GM21825 (cell line): ENCODE measurements at regions not wholly inside any gene's neighbourhood (a gene's known extent, or its start where the extent isn't known, plus 50 kb on each side); places are given as distances from the start of the nearest gene placed in this dataset.

Source experiments
- ATAC-seq: cut with Tn5 transposase; IDR thresholded peaks from one replicate; pipeline ENCODE4 v1.9.1; 2021; ENCODE audit warnings: mild to moderate bottlenecking, moderate library complexity; ENCODE audit not compliant: unreplicated experiment

- no peak for ATAC-seq
Measured at GRCh38 chr10:131658476-131659110, 242.2 kb upstream of the PPP2R2D start.

- ATAC-seq = no peak
Measured at GRCh38 chr10:131660427-131660826, 240.4 kb upstream of the PPP2R2D start.

GRCh38 chr10:131662851-131663250 lies 238.0 kb upstream of the PPP2R2D start:
- ATAC-seq = no peak

GRCh38 chr10:131663351-131663750 lies 237.5 kb upstream of the PPP2R2D start:
- no peak for ATAC-seq

GRCh38 chr10:131666091-131666490 lies 234.7 kb upstream of the PPP2R2D start:
- ATAC-seq = no peak

GRCh38 chr10:131667047-131667446 lies 233.8 kb upstream of the PPP2R2D start:
- no peak for ATAC-seq

GRCh38 chr10:131667561-131667960 lies 233.2 kb upstream of the PPP2R2D start:
- no peak for ATAC-seq

- no peak for ATAC-seq
Measured at GRCh38 chr10:131668903-131669302, 231.9 kb upstream of the PPP2R2D start.

- no peak for ATAC-seq
Measured at GRCh38 chr10:131669838-131670237, 231.0 kb upstream of the PPP2R2D start.

- no peak for ATAC-seq
Measured at GRCh38 chr10:131670341-131670740, 230.5 kb upstream of the PPP2R2D start.

GRCh38 chr10:131673396-131673795 lies 227.4 kb upstream of the PPP2R2D start:
- no peak for ATAC-seq

GRCh38 chr10:131674130-131674529 lies 226.7 kb upstream of the PPP2R2D start:
- ATAC-seq = no peak

- ATAC-seq = no peak
Measured at GRCh38 chr10:131675104-131675503, 225.7 kb upstream of the PPP2R2D start.

- ATAC-seq = no peak
Measured at GRCh38 chr10:131676046-131676799, 224.6 kb upstream of the PPP2R2D start.

GRCh38 chr10:131676800-131677421 lies 223.9 kb upstream of the PPP2R2D start:
- no peak for ATAC-seq

GRCh38 chr10:131677671-131678070 lies 223.1 kb upstream of the PPP2R2D start:
- ATAC-seq = no peak

GRCh38 chr10:131678171-131678570 lies 222.6 kb upstream of the PPP2R2D start:
- no peak for ATAC-seq

GRCh38 chr10:131678613-131679012 lies 222.2 kb upstream of the PPP2R2D start:
- ATAC-seq = no peak

- no peak for ATAC-seq
Measured at GRCh38 chr10:131679926-131680325, 220.9 kb upstream of the PPP2R2D start.

GRCh38 chr10:131681122-131681521 lies 219.7 kb upstream of the PPP2R2D start:
- no peak for ATAC-seq

- ATAC-seq = no peak
Measured at GRCh38 chr10:131681656-131682055, 219.2 kb upstream of the PPP2R2D start.
